Activated CD8-positive, alpha-beta memory T cell treated with anti-CD3 and anti-CD28 coated beads for 4 hours (primary cell): ENCODE measurements at regions not wholly inside any gene's neighbourhood (a gene's known extent, or its start where the extent isn't known, plus 50 kb on each side); places are given as distances from the start of the nearest gene placed in this dataset.

Source experiments
- DNase-seq, 2 donors: peaks; one replicate each; pipeline ENCODE4 v3.0.0-alpha.2; 2020; ENCODE audit warnings: low read depth in 2 of 2

GRCh38 chr2:147550995-147551731 is 293.7 kb upstream of the ACVR2A start:
- DNase-seq, result no peak

- no peak for DNase-seq
Observed at GRCh38 chr2:147549054-147549453, 295.8 kb upstream of the ACVR2A start.

- DNase-seq, result no peak
Observed at GRCh38 chr2:147548451-147548850, 296.4 kb upstream of the ACVR2A start.

- DNase-seq, result no peak
Observed at GRCh38 chr2:147547440-147547839, 297.4 kb upstream of the ACVR2A start.

- no peak for DNase-seq
Observed at GRCh38 chr2:147546109-147546508, 298.7 kb upstream of the ACVR2A start.

GRCh38 chr2:147543056-147543455 is 301.8 kb upstream of the ACVR2A start:
- DNase-seq, result no peak

GRCh38 chr2:147542351-147542750 is 302.5 kb upstream of the ACVR2A start:
- DNase-seq, result no peak

GRCh38 chr2:147541314-147541713 is 303.5 kb upstream of the ACVR2A start:
- no peak for DNase-seq

GRCh38 chr2:147538821-147539220 is 306.0 kb upstream of the ACVR2A start:
- no peak for DNase-seq

- no peak for DNase-seq
Observed at GRCh38 chr2:147538088-147538487, 306.7 kb upstream of the ACVR2A start.

- no peak for DNase-seq
Observed at GRCh38 chr2:147531269-147531668, 313.6 kb upstream of the ACVR2A start.

- no peak for DNase-seq
Observed at GRCh38 chr2:147530033-147530432, 314.8 kb upstream of the ACVR2A start.

GRCh38 chr2:147525819-147526489 is 318.9 kb upstream of the ACVR2A start:
- DNase-seq, result no peak

GRCh38 chr2:147524912-147525311 is 319.9 kb upstream of the ACVR2A start:
- DNase-seq, result no peak

GRCh38 chr2:147523415-147523814 is 321.4 kb upstream of the ACVR2A start:
- no peak for DNase-seq

GRCh38 chr2:147521936-147522335 is 322.9 kb upstream of the ACVR2A start:
- DNase-seq, result no peak

- DNase-seq, result no peak
Observed at GRCh38 chr2:147520817-147521216, 324.0 kb upstream of the ACVR2A start.

- DNase-seq, result no peak
Observed at GRCh38 chr2:147519178-147519577, 325.7 kb upstream of the ACVR2A start.

GRCh38 chr2:147515213-147515612 is 329.6 kb upstream of the ACVR2A start:
- DNase-seq, result no peak

GRCh38 chr2:147512206-147512605 is 332.6 kb upstream of the ACVR2A start:
- DNase-seq, result no peak

- DNase-seq, result no peak
Observed at GRCh38 chr2:147511491-147511948, 333.3 kb upstream of the ACVR2A start.

GRCh38 chr2:147509821-147510220 is 335.0 kb upstream of the ACVR2A start:
- DNase-seq, result no peak

GRCh38 chr2:147506889-147507288 is 337.9 kb upstream of the ACVR2A start:
- DNase-seq, result no peak
